Activated naive CD8-positive, alpha-beta T cell treated with anti-CD3 and anti-CD28 coated beads for 36 hours (primary cell): ENCODE measurements at regions not wholly inside any gene's neighbourhood (a gene's known extent, or its start where the extent isn't known, plus 50 kb on each side); places are given as distances from the start of the nearest gene placed in this dataset.

Source experiments
- DNase-seq: peaks from one replicate; pipeline ENCODE4 v3.0.0; 2021
- H3K27ac Mint-ChIP-seq: one replicate; pipeline ENCODE4 v1.8.0; 2022; ENCODE audit warnings: mild to moderate bottlenecking, moderate library complexity, mixed read lengths
- H3K27me3 Mint-ChIP-seq: one replicate; pipeline ENCODE4 v1.8.0; 2022; ENCODE audit warnings: mild to moderate bottlenecking, mixed read lengths
- H3K36me3 Mint-ChIP-seq: one replicate; pipeline ENCODE4 v1.8.0; 2021; ENCODE audit warnings: mild to moderate bottlenecking, mixed read lengths
- H3K4me1 Mint-ChIP-seq: one replicate; pipeline ENCODE4 v1.8.0; 2021; ENCODE audit warnings: mixed read lengths
- H3K4me3 Mint-ChIP-seq: one replicate; pipeline ENCODE4 v1.8.0; 2022; ENCODE audit warnings: mild to moderate bottlenecking, moderate library complexity, mixed read lengths
- H3K9me3 Mint-ChIP-seq: one replicate; pipeline ENCODE4 v1.8.0; 2022; ENCODE audit warnings: mixed read lengths

GRCh38 chr17:33978889-33979288, 276.2 kb upstream of the CCL2 start:
- no peaks in the 10 kb centered on the region for H3K9me3 Mint-ChIP-seq
- no peaks in the 10 kb centered on the region for H3K36me3 Mint-ChIP-seq
- H3K4me1 Mint-ChIP-seq = no peaks in the 10 kb centered on the region
- H3K27me3 Mint-ChIP-seq = no peaks in the 10 kb centered on the region
- no peak for DNase-seq
- no peak overlapping the region for H3K27ac Mint-ChIP-seq
- H3K4me3 Mint-ChIP-seq = no peak overlapping the region

GRCh38 chr17:33980193-33980592, 274.9 kb upstream of the CCL2 start:
- H3K4me1 Mint-ChIP-seq = no peaks in the 10 kb centered on the region
- H3K27ac Mint-ChIP-seq = no peak overlapping the region
- no peak for DNase-seq
- H3K27me3 Mint-ChIP-seq = no peaks in the 10 kb centered on the region
- no peaks in the 10 kb centered on the region for H3K36me3 Mint-ChIP-seq
- no peaks in the 10 kb centered on the region for H3K9me3 Mint-ChIP-seq
- no peak overlapping the region for H3K4me3 Mint-ChIP-seq

GRCh38 chr17:33981711-33982601, 273.1 kb upstream of the CCL2 start:
- no peak overlapping the region for H3K27ac Mint-ChIP-seq
- H3K4me1 Mint-ChIP-seq = no peaks in the 10 kb centered on the region
- H3K4me3 Mint-ChIP-seq = no peak overlapping the region
- no peaks in the 10 kb centered on the region for H3K9me3 Mint-ChIP-seq
- DNase-seq = no peak
- H3K36me3 Mint-ChIP-seq = no peaks in the 10 kb centered on the region
- peaks cover 3% of the 10 kb centered on the region for H3K27me3 Mint-ChIP-seq

GRCh38 chr17:33982909-33983308, 272.2 kb upstream of the CCL2 start:
- DNase-seq = no peak
- peaks cover 10% of the 10 kb centered on the region for H3K27me3 Mint-ChIP-seq
- H3K27ac Mint-ChIP-seq = no peak overlapping the region
- H3K4me1 Mint-ChIP-seq = no peaks in the 10 kb centered on the region
- H3K4me3 Mint-ChIP-seq = no peak overlapping the region
- no peaks in the 10 kb centered on the region for H3K36me3 Mint-ChIP-seq
- no peaks in the 10 kb centered on the region for H3K9me3 Mint-ChIP-seq

GRCh38 chr17:33983824-33984574, 271.1 kb upstream of the CCL2 start:
- peaks cover 17% of the 10 kb centered on the region for H3K27me3 Mint-ChIP-seq
- no peaks in the 10 kb centered on the region for H3K36me3 Mint-ChIP-seq
- H3K9me3 Mint-ChIP-seq = no peaks in the 10 kb centered on the region
- no peaks in the 10 kb centered on the region for H3K4me1 Mint-ChIP-seq
- H3K4me3 Mint-ChIP-seq = no peak overlapping the region
- DNase-seq = no peak
- H3K27ac Mint-ChIP-seq = no peak overlapping the region

GRCh38 chr17:33986088-33986487, 269.0 kb upstream of the CCL2 start:
- Mint-ChIP-seq H3K36me3 (no peaks in the 10 kb centered on the region), H3K4me1 (no peaks in the 10 kb centered on the region), H3K9me3 (no peaks in the 10 kb centered on the region), H3K4me3 (no peak overlapping the region), H3K27me3 (peaks cover 17% of the 10 kb centered on the region), H3K27ac (no peak overlapping the region)
- no peak for DNase-seq

GRCh38 chr17:33986566-33986965, 268.5 kb upstream of the CCL2 start:
- Mint-ChIP-seq H3K36me3 (no peaks in the 10 kb centered on the region), H3K27me3 (peaks cover 20% of the 10 kb centered on the region), H3K4me3 (no peak overlapping the region), H3K27ac (no peak overlapping the region), H3K9me3 (no peaks in the 10 kb centered on the region), H3K4me1 (no peaks in the 10 kb centered on the region)
- DNase-seq = no peak

- Mint-ChIP-seq H3K9me3 (no peaks in the 10 kb centered on the region), H3K27me3 (peaks cover 20% of the 10 kb centered on the region), H3K4me1 (no peaks in the 10 kb centered on the region), H3K4me3 (no peak overlapping the region), H3K36me3 (no peaks in the 10 kb centered on the region), H3K27ac (no peak overlapping the region)
- DNase-seq = no peak
Observed at GRCh38 chr17:33987162-33987561, 267.9 kb upstream of the CCL2 start.

GRCh38 chr17:33989361-33990148, 265.5 kb upstream of the CCL2 start:
- H3K4me1 Mint-ChIP-seq = no peaks in the 10 kb centered on the region
- peaks cover 20% of the 10 kb centered on the region for H3K27me3 Mint-ChIP-seq
- H3K27ac Mint-ChIP-seq = no peak overlapping the region
- DNase-seq = no peak
- H3K36me3 Mint-ChIP-seq = no peaks in the 10 kb centered on the region
- H3K4me3 Mint-ChIP-seq = no peak overlapping the region
- H3K9me3 Mint-ChIP-seq = no peaks in the 10 kb centered on the region

- H3K27ac Mint-ChIP-seq = no peak overlapping the region
- peaks cover 1% of the 10 kb centered on the region for H3K9me3 Mint-ChIP-seq
- DNase-seq = no peak
- no peak overlapping the region for H3K4me3 Mint-ChIP-seq
- H3K4me1 Mint-ChIP-seq = no peaks in the 10 kb centered on the region
- H3K27me3 Mint-ChIP-seq = peaks cover 17% of the 10 kb centered on the region
- H3K36me3 Mint-ChIP-seq = no peaks in the 10 kb centered on the region
Observed at GRCh38 chr17:33990943-33991706, 264.0 kb upstream of the CCL2 start.

GRCh38 chr17:33992113-33992512, 263.0 kb upstream of the CCL2 start:
- Mint-ChIP-seq H3K27me3 (peaks cover 17% of the 10 kb centered on the region), H3K4me3 (no peak overlapping the region), H3K36me3 (no peaks in the 10 kb centered on the region), H3K27ac (no peak overlapping the region), H3K4me1 (no peaks in the 10 kb centered on the region), H3K9me3 (peaks cover 3% of the 10 kb centered on the region)
- no peak for DNase-seq

GRCh38 chr17:34000639-34001038, 254.4 kb upstream of the CCL2 start:
- no peaks in the 10 kb centered on the region for H3K36me3 Mint-ChIP-seq
- peaks cover 18% of the 10 kb centered on the region for H3K9me3 Mint-ChIP-seq
- no peak for DNase-seq
- H3K4me3 Mint-ChIP-seq = no peak overlapping the region
- no peak overlapping the region for H3K27ac Mint-ChIP-seq
- peaks cover 14% of the 10 kb centered on the region for H3K27me3 Mint-ChIP-seq
- H3K4me1 Mint-ChIP-seq = no peaks in the 10 kb centered on the region

GRCh38 chr17:34001246-34001645, 253.8 kb upstream of the CCL2 start:
- no peak for DNase-seq
- Mint-ChIP-seq H3K9me3 (peaks cover 17% of the 10 kb centered on the region), H3K4me1 (no peaks in the 10 kb centered on the region), H3K27ac (no peak overlapping the region), H3K4me3 (no peak overlapping the region), H3K36me3 (no peaks in the 10 kb centered on the region), H3K27me3 (peaks cover 17% of the 10 kb centered on the region)

- H3K36me3 Mint-ChIP-seq = no peaks in the 10 kb centered on the region
- H3K4me3 Mint-ChIP-seq = no peak overlapping the region
- H3K4me1 Mint-ChIP-seq = no peaks in the 10 kb centered on the region
- peaks cover 12% of the 10 kb centered on the region for H3K27me3 Mint-ChIP-seq
- peaks cover 3% of the 10 kb centered on the region for H3K9me3 Mint-ChIP-seq
- no peak for DNase-seq
- H3K27ac Mint-ChIP-seq = no peak overlapping the region
Observed at GRCh38 chr17:34006126-34006525, 249.0 kb upstream of the CCL2 start.
